VCaP (cell line): ENCODE measurements at regions not wholly inside any gene's neighbourhood (a gene's known extent, or its start where the extent isn't known, plus 50 kb on each side); places are given as distances from the start of the nearest gene placed in this dataset.
A peak's percentile ranks its signal among the peaks of the same experiment; 100 is the strongest.

Source experiments
- H3K27ac ChIP-seq: fragments of 450-650 bp; 2 replicates; pipeline ENCODE4 v1.5.1; 2017
- CTCF ChIP-seq: fragments of 450-650 bp; conservative IDR thresholded peaks from 2 replicates; pipeline ENCODE4 v1.5.1; 2017; ENCODE audit warnings: mild to moderate bottlenecking, moderate library complexity

GRCh38 chr2:151114874-151115273 is 146.8 kb downstream of the RBM43 start:
- TF ChIP-seq CTCF = no peak

GRCh38 chr2:151113318-151113717 is 148.3 kb downstream of the RBM43 start:
- peak overlapping the region; percentile 51; the same call in 1 of the 2 replicates for H3K27ac ChIP-seq
- TF ChIP-seq CTCF = no peak

More at GRCh38 chr2:151114874-151115273, 146.8 kb downstream of the RBM43 start:
- H3K27ac ChIP-seq = no peak overlapping the region

DNA sequence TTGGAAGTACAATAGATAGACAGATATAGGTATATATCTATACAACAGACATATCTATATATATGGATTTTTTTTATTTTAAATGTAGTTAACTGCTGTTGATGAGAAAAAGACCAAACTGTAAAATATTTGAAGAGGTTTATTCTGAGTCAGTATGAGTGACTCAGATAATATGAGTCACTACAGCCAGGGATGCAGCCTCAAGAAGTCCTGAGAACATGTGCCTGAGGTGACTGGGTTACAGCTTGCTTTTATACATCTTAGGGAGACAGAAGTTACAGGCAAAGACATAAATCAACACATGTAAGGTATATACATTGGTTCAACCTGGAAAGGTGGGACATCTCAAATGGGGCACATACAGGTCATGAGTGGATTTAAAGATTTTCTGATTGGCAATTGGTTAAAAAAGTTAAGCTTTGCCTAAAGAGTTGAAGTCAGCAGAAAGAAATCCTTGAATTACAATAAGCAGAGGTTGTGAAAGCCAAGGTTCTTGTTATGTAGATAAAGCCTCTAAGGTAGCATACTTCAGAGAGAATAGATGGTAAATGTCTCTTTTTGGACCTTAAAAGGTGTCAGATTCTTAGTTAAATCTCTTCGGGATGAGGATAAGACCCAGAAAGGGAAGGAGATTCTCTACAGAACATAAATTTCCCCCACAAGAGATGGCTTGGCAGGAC is 149.9 kb downstream of the RBM43 start:
- no peak overlapping the region for H3K27ac ChIP-seq
- TF ChIP-seq CTCF = no peak

GRCh38 chr2:151106805-151107506 is 154.7 kb downstream of the RBM43 start:
- no peak for TF ChIP-seq CTCF
- H3K27ac ChIP-seq = no peak overlapping the region

DNA sequence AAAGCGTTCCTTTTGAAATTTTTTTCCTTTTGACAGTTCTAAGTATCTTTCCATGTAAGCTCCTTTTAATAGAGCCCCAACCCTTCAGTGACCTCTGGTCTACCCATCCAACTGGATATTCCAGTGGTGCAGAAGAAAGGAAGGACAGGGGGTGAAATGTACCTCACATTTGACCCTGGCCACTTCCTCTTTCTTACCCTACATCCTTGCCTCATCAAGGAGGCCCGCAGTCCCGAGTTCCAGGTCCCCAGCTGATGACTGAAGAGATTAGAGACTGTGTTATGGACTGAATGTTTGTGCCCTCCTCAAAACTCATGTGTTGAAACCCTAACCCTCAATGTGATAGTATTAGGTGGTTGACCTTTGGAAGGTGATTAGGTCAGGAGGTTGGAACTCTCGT is 158.1 kb downstream of the RBM43 start:
- no peak overlapping the region for H3K27ac ChIP-seq
- TF ChIP-seq CTCF = no peak

DNA sequence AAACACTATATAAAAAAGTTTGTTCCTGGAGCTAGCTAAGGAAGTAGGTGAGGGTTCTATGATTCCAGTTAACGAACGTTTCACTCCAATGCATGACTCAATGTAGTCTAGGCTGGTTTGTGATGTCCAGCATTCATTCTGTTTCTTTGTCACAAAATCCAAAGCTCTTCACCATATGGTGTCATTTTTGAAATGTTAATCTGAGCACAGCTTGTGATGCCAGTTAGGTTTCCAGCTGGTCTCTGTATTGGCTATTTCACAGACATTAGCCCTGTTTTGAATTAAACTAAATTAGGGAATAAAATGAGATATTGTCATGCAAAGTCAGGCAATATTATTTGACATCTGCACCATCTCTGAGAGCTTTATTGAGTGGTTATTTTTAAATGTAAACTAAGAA is 159.4 kb downstream of the RBM43 start:
- H3K27ac ChIP-seq = no peak overlapping the region
- TF ChIP-seq CTCF = no peak

DNA sequence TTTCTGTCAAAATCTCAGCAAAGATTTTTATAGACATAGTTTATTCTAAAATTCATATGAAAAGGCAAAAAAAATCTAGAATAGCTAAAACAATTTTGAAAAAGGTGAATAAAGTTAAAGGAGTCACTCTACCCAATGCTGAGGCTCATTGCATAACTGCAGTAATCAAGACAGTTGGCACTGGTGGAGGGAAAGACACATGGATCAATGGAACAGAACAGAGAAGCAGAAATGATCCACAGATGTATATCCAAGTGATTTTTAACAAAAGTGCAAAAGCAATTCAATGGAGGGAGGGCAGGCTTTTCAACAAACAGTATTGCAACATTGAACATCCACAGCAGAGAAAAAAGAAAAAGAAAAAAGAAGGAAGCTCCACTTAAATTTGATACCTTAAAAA is 162.8 kb downstream of the RBM43 start:
- no peak for TF ChIP-seq CTCF
- H3K27ac ChIP-seq = no peak overlapping the region
